ELR (cell line): ENCODE measurements at regions not wholly inside any gene's neighbourhood (a gene's known extent, or its start where the extent isn't known, plus 50 kb on each side); places are given as distances from the start of the nearest gene placed in this dataset.
A peak's percentile ranks its signal among the peaks of the same experiment; 100 is the strongest.

Experiments used
- DNase-seq: peaks from one replicate; pipeline ENCODE4 v3.0.0-alpha.2; 2015; ENCODE audit warnings: low read depth

DNA sequence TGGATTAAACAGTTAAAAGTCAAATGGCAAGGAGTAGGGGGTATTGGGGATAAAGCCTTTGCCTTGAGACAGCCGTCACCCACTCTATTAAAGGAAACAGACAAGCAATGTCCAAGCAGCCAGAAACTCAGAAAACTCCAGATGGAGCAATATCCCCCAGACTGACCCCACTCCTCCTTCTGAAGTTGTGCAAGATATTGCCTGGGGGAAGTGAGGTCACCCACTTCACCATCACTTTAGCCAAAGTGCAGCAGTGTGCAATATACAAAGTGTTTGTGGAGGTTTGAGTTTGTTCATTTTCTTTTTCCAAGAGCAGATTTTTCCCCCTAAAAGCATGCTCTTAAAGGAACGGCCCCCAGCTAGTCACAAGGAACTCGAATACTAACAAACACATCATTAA lies 125.1 kb downstream of the ETS2 start:
- peak; percentile 69 for DNase-seq

GRCh38 chr21:38930066-38930465 lies 124.3 kb downstream of the ETS2 start:
- no peak for DNase-seq

DNA sequence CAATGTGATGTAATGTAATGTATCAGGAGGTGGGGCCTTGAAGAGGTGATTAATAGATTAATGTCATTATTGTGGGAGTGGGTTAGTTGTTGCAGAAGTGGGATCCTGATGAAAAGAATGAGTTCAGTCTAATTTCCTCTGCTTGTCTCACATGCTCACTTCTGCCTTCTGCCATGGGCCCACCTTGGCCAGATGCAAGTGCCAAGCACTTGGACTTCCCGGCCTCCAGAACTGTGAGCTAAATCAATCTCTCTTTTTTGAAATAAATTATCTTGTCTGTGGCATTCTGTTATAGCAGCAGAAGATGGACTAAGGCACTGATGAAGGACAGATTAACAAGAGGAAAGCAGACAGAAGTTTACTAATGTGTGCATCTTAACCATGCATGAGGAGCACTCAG lies 123.9 kb downstream of the ETS2 start:
- no peak for DNase-seq

GRCh38 chr21:38929142-38929541 lies 123.4 kb downstream of the ETS2 start:
- DNase-seq, result no peak

DNA sequence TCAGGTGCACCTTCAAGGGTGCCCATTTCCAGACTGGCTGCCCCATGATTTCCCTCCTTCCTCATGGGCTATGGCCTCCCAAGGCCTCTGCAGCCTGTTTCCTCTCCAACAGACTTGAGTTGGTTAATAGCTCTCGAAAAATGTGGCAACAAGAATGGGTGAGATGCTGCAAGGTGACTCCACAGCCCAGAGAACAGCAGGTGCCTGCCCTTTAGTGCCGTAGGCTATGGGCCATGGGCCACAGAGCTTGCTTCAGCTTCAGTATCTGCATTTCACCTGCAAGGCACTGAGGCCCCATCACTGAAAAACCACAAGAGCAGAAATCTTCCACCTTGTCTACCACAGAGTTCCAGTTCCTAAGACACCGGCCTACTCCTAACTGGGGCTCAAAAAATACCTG lies 122.0 kb downstream of the ETS2 start:
- DNase-seq, result no peak

GRCh38 chr21:38925923-38926322 lies 120.2 kb downstream of the ETS2 start:
- peak; percentile 87 for DNase-seq

- no peak for DNase-seq
Measured at GRCh38 chr21:38925478-38925877, 119.7 kb downstream of the ETS2 start.

DNA sequence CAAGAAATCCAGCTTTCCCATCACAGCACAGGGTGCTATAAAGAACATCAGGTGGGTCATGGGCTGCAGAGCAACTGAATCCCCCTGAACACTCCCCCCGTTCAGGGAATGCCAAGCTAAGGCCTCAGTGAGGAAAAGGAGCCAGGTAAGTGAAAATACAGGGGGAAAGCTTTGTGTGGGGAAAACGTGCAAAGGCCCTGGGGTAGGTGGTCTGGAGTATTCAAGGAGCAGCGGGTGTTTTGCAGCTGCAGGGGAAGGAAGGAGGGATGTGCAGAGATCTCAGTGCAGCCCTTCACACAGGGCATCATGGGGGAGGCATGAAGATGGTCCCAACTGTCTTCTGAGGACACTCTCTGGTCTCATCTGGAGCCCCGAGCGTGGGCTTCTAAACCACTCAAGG lies 119.2 kb downstream of the ETS2 start:
- no peak for DNase-seq

GRCh38 chr21:38923429-38923828 lies 117.7 kb downstream of the ETS2 start:
- no peak for DNase-seq

DNA sequence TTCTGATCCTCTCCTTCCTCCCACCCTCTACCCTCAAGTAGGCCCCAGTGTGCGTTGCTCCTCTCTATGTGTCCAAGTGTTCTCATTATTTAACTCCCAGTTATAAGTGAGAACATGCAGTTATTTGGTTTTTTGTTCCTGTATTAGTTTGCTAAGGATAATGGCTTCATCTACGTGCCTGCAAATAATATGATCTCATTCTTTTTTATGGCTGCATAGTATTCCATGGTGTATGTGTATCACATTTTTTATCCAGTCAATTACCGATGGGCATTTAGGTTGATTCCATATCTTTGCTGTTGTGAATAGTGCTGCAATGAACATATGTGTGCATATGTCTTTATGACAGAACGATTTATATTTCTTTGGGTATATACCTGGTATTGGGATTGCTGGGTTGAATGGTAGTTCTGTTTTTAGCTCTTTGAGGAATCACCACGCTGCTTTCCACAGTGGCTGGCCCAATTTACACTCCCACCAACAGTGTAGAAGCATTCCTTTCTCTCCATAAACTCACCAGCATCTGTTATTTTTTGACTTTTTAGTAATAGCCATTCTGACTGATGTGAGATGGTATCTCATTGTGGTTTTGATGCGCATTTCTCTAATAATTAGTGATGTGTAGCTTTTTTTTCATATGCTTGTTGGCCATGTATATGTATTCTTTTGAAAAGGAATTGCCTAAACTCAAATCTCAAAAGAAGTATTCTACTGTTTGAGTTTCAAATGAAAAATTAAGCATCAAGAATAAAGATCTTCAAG lies 116.9 kb downstream of the ETS2 start:
- DNase-seq, result no peak

GRCh38 chr21:38921511-38922251 lies 116.0 kb downstream of the ETS2 start:
- DNase-seq, result no peak

DNA sequence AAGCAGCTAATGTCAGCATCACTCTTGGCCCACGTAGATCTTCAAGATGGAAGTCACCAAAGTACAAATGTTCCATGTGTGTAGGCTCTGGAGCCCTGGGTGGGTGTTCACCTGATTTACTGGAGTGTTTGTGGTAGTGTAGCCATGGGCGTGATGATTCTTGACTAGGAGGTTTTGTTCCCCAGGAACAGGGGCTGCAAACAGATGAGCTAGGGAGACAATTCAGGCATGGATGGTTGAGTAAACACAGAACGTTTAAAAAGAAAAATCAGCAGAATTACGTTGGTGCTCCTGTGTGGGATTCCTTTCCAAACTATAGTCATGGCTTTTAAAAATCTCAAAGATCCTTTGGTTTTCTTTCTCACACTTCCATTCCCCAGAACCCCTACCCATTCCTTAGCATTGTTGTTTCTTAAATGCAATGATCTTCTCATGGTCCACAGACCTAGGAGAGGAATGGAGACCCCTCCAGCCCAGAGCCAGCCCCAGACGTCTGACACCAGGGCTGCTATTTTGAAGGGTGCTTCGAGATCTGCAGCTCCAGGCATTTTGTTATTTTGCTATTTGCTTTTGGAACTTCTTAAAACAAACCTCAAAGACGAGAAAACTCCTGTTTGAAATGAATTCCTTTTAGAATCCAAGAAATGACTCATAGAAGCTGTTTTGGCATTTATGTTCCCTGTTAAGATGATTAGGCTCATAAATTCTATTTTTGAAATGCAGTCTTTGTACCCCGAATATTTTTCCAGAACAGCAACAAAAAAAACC lies 115.1 kb downstream of the ETS2 start:
- peak; percentile 31 for DNase-seq

DNA sequence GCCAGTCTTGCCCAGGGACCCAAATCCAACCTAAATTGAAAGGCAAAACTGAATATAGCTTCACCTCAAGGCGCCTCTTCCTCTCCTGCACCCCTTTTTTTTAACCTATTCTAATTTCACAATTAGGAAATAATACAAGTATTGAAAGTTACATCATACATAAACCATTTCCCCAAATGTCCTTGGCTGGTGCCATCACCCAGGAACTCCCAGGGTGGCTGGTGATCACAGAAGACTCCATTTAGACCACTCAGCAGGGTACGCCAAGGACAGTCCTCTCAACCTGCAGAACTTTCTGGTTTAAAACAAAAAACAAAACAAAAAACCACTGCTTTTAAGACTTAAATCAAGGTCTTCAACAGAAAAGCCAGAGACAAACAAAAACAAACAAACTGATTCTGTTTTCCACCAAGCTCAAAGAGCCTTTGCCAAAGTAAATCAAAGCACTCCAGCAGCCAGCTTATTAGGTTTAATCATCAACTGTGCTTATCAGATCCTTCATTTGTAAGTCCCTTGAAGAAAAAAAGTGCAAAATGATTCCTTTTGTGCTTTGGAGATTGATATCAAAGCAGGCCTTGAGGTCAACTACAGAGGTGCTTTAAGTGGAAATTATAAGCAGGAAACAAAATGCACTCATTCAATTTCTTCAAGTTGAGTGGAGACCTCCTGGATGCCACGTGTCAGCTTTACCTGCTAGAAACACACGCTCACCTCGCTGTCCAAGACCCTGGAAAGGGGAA lies 113.0 kb downstream of the ETS2 start:
- DNase-seq, result no peak

DNA sequence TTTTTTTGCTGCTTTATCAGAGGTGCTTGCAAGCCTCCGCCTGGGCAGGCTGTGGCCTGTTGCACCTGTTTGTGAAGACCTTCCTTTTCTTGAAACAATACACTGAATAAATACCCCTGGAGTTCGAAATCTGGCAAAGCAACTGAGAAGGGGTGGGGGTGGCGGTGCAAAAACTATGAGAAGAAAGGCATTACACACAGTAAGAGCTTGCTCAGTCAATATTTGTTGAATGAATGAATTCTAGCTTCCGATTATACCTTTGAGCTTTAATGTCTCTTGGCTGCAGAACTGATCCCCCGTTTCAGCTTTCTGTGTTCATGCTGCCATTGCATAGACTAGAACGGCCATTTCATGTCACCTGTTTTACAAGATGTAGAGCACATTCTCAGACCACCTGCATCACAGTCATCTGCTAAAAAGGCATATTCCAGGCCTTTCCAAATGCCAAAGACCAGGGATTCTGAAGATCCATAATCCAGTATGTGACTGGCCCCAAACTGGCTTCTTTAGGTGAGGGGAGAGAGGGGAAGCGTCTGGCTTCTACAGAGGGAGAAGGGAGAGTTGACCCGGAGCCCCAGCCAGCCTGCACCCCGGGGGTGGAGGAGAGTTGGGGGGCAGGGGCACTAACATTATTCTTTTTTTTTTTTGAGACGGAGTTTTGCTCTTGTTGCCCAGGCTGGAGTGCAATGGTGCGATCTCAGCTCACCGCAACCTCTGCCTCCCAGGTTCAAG lies 111.5 kb downstream of the ETS2 start:
- DNase-seq, result no peak

DNA sequence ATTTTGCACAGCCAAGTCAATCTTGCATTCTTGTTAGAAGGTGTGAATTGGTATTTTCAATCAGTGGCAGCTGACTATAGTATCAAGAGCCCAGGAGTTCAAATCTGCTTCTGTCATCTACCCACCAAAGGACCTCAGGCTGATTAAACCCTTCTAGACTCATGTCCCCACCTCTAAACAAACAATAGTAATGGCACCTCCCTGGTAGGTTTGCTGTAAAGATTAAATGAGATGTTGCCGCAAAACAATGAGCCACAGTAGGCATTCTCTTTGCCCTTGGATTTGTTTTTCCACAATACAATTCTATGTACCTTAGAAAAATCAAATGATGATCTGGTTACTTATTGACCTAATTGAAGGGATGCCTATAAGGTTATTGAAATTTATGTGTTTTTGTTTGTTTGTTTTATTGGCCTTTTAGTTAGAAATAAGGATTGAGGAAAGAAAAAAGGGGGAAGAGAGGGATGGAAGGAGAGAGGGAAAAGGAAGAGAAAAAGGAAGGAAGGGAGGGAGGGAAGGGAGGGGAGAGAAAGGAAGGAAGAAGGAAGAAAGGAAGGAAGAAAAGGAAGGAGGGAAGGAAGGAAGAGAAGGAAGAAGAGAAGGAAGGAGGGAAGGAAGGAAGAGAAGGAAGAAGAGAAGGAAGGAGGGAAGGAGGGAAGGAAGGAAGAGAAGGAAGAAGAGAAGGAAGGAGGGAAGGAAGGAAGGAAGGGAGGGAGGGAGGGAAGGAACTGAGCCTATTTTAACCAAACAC lies 110.7 kb downstream of the ETS2 start:
- no peak for DNase-seq

GRCh38 chr21:38915546-38915945 lies 109.8 kb downstream of the ETS2 start:
- no peak for DNase-seq

GRCh38 chr21:38914528-38915293 lies 109.0 kb downstream of the ETS2 start:
- DNase-seq, result peak; percentile 24

GRCh38 chr21:38913893-38914527 lies 108.3 kb downstream of the ETS2 start:
- DNase-seq, result no peak

GRCh38 chr21:38913120-38913892 lies 107.6 kb downstream of the ETS2 start:
- DNase-seq, result peak; percentile 32
